Brain microvascular endothelial cell (primary cell): ENCODE measurements at regions not wholly inside any gene's neighbourhood (a gene's known extent, or its start where the extent isn't known, plus 50 kb on each side); places are given as distances from the start of the nearest gene placed in this dataset.

Experiments
- DNase-seq: peaks from one replicate; pipeline ENCODE4 v3.0.0-alpha.2; 2020
- H3K27ac ChIP-seq: fragments of 250-450 bp; sonication (Bioruptor Pico); 2 replicates; pipeline ENCODE4 v1.5.1; 2020; ENCODE audit warnings: mild to moderate bottlenecking, moderate library complexity
- H3K27me3 ChIP-seq: fragments of 250-450 bp; sonication (Bioruptor Pico); replicated peaks from 2 replicates; pipeline ENCODE4 v1.5.1; 2020; ENCODE audit warnings: mild to moderate bottlenecking
- H3K36me3 ChIP-seq: fragments of 250-450 bp; sonication (Bioruptor Pico); replicated peaks from 2 replicates; pipeline ENCODE4 v1.5.1; 2020; ENCODE audit warnings: mild to moderate bottlenecking
- H3K4me3 ChIP-seq: 2 replicates; pipeline ENCODE4 v1.5.1; 2011; ENCODE audit warnings: low read depth, mild to moderate bottlenecking, control low read depth, low read length, moderate library complexity
- CTCF ChIP-seq: IDR thresholded peaks from 2 replicates; pipeline ENCODE4 v1.5.1; 2011; ENCODE audit warnings: low read depth, mild to moderate bottlenecking, moderate library complexity, low read length, control low read depth, inconsistent platforms; ENCODE audit errors: missing control alignments
- in situ Hi-C: cut with HindIII; loops from 2 replicates; pipeline ENCODE4 v1.10.0; 2017; ENCODE audit warnings: low sequenced_read_pairs, low pct_ligation_motif_present

GRCh38 chr9:107749787-107750444 is 260.3 kb upstream of the KLF4 start:
- peak; percentile 83 for DNase-seq
- Histone ChIP-seq H3K27me3 (no peaks in the 10 kb centered on the region), H3K36me3 (no peaks in the 10 kb centered on the region), H3K27ac (peak overlapping the region; percentile 71), H3K4me3 (no peak overlapping the region)
- no peak for TF ChIP-seq CTCF
- in situ Hi-C loops = no loop called here

DNA sequence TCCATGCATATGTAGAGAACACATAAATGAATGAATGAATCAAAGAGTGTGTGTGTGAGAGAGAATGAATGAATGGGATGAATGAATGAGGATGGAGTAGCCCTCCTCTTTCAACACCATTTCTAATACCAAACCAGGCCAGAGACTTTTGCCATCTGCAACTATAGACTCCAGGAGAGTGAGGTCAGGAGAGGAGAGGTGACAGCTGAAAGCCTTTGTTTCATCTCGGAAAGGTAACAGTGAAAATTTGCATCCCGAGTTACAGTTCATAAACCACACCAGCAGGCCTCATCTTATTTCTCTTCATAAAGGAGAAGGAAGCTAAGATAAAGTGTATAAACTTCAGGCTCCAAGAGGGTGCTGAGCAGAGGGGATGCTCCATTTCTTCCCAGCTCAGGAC is 255.3 kb upstream of the KLF4 start:
- Histone ChIP-seq H3K4me3 (no peak overlapping the region), H3K27me3 (no peaks in the 10 kb centered on the region), H3K27ac (no peak overlapping the region), H3K36me3 (no peaks in the 10 kb centered on the region)
- in situ Hi-C loops = no loop called here
- no peak for TF ChIP-seq CTCF
- no peak for DNase-seq

DNA sequence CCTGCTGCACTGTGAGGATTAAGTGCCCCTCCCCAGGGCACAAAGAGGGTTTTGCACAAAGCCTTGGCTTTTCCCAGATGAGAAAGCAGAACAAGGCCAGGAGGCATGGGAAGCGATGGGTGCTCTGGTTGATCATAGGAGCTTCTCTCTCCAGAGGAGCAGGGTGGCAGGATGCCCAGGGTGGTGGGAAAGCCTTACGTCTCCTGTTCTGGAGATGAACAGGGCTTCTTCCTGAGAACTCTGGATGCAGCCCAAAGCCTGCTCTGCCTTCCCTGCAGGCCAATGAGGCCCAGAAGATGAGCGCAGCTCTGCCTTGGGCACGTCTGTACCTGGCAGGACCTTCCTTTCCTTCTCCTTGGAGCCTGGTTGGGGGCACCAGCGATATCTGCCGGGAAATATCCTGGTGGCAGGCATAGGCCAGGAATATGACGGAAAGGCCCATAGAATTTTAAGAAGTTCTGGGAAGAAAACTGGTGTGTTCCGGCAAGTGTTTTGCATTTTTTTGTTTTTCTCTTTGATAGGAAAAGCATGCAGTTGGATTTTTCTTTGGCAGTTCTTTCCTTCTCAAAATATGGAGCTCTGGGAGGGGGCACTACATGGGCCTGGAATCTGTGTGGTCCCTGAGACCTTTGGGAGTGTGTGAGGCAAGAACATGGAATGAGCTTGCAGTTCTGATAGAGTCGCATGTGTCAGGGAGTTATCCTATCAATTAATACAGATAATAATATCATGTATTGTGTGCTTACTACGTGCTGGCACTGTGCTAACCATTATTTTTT is 253.2 kb upstream of the KLF4 start:
- no peak overlapping the region for H3K27ac ChIP-seq
- TF ChIP-seq CTCF = no peak
- DNase-seq = no peak
- H3K27me3 ChIP-seq = no peaks in the 10 kb centered on the region
- no peaks in the 10 kb centered on the region for H3K36me3 ChIP-seq
- in situ Hi-C loops = no loop called here
- H3K4me3 ChIP-seq = no peak overlapping the region

GRCh38 chr9:107740088-107740980 is 250.8 kb upstream of the KLF4 start:
- H3K27me3 ChIP-seq = no peaks in the 10 kb centered on the region
- no peaks in the 10 kb centered on the region for H3K36me3 ChIP-seq
- in situ Hi-C loops = no loop called here
- no peak for DNase-seq
- H3K27ac ChIP-seq = no peak overlapping the region
- no peak for TF ChIP-seq CTCF
- no peak overlapping the region for H3K4me3 ChIP-seq

- H3K27me3 ChIP-seq = no peaks in the 10 kb centered on the region
- H3K27ac ChIP-seq = no peak overlapping the region
- H3K4me3 ChIP-seq = no peak overlapping the region
- TF ChIP-seq CTCF = no peak
- DNase-seq = no peak
- H3K36me3 ChIP-seq = no peaks in the 10 kb centered on the region
- in situ Hi-C loops = no loop called here
Measured at GRCh38 chr9:107739601-107740082, 250.1 kb upstream of the KLF4 start.
